ENCODE measurements at regions not wholly inside any gene's neighbourhood (a gene's known extent, or its start where the extent isn't known, plus 50 kb on each side); places are given as distances from the start of the nearest gene placed in this dataset.

- H3K4me1 ChIP-seq, result peaks cover 9% of the 10 kb centered on the region; the same call in 1 of the 2 replicates
- no peaks in the 10 kb centered on the region for H3K27me3 Mint-ChIP-seq (ENCODE audit: insufficient read depth, unreplicated experiment)
- TF ChIP-seq CTCF (IDR thresholded peaks at IDR 0.05; ENCODE audit: insufficient read depth in 1 of 2, low read depth in 1 of 2, low read length in 1 of 2, severe bottlenecking in 1 of 2, unreplicated experiment in 1 of 2), result no peak
- H3K9me3 ChIP-seq, result no peaks in the 10 kb centered on the region
- ChIA-PET POLR2A (no interaction called here), CTCF (no interaction called here)
- H3K36me3 Mint-ChIP-seq (ENCODE audit: insufficient read depth, unreplicated experiment), result no peaks in the 10 kb centered on the region
- H3K36me3 ChIP-seq (ENCODE audit: control insufficient read depth, insufficient read depth, low read length), result no peaks in the 10 kb centered on the region
- no peak overlapping the region for H3K4me3 Mint-ChIP-seq (ENCODE audit: unreplicated experiment)
- no peak overlapping the region for H3K4me3 ChIP-seq (ENCODE audit: low read depth, low read length)
- no peak for DNase-seq
- H3K4me1 Mint-ChIP-seq (ENCODE audit: low read depth, unreplicated experiment), result peaks cover 7% of the 10 kb centered on the region
- intact Hi-C loops (cut with micrococcal nuclease; ENCODE audit: unreplicated experiment), result no loop called here
- no TSS peak for BruUV-seq (replicated peaks)
- H3K27ac Mint-ChIP-seq (ENCODE audit: unreplicated experiment), result no peak overlapping the region
- no peaks in the 10 kb centered on the region for H3K9me3 Mint-ChIP-seq (ENCODE audit: unreplicated experiment)
- H3K27me3 ChIP-seq (replicated peaks; ENCODE audit: control insufficient read depth, insufficient read depth, low read length), result no peaks in the 10 kb centered on the region
Observed at GRCh38 chr10:29809383-29809782, 174.6 kb upstream of the SVIL start.

GRCh38 chr10:29807163-29807806 lies 172.5 kb upstream of the SVIL start:
- CTCF ChIA-PET, result no interaction called here
- no peaks in the 10 kb centered on the region for H3K36me3 Mint-ChIP-seq (ENCODE audit: insufficient read depth, unreplicated experiment)
- no peak for TF ChIP-seq CTCF (IDR thresholded peaks at IDR 0.05; ENCODE audit: insufficient read depth in 1 of 2, low read depth in 1 of 2, low read length in 1 of 2, severe bottlenecking in 1 of 2, unreplicated experiment in 1 of 2)
- H3K27me3 Mint-ChIP-seq (ENCODE audit: insufficient read depth, unreplicated experiment), result no peaks in the 10 kb centered on the region
- POLR2A ChIA-PET, result no interaction called here
- no peaks in the 10 kb centered on the region for H3K9me3 ChIP-seq
- H3K27ac Mint-ChIP-seq (ENCODE audit: unreplicated experiment), result no peak overlapping the region
- H3K9me3 Mint-ChIP-seq (ENCODE audit: unreplicated experiment), result no peaks in the 10 kb centered on the region
- peaks cover 14% of the 10 kb centered on the region for H3K4me1 Mint-ChIP-seq (ENCODE audit: low read depth, unreplicated experiment)
- DNase-seq, result no peak
- no peak overlapping the region for H3K4me3 ChIP-seq (ENCODE audit: low read depth, low read length)
- BruUV-seq (replicated peaks), result no TSS peak
- H3K4me3 Mint-ChIP-seq (ENCODE audit: unreplicated experiment), result no peak overlapping the region
- peaks cover 20% of the 10 kb centered on the region; the same call in 1 of the 2 replicates for H3K4me1 ChIP-seq
- H3K27me3 ChIP-seq (replicated peaks; ENCODE audit: control insufficient read depth, insufficient read depth, low read length), result no peaks in the 10 kb centered on the region
- no peaks in the 10 kb centered on the region for H3K36me3 ChIP-seq (ENCODE audit: control insufficient read depth, insufficient read depth, low read length)
- intact Hi-C loops (cut with micrococcal nuclease; ENCODE audit: unreplicated experiment), result no loop called here

- Histone ChIP-seq H3K9me3 (no peaks in the 10 kb centered on the region), H3K27me3 (replicated peaks; ENCODE audit: control insufficient read depth, insufficient read depth, low read length) (no peaks in the 10 kb centered on the region), H3K4me3 (ENCODE audit: low read depth, low read length) (no peak overlapping the region), H3K4me1 (0 out of 2 replicates have a peak, but pooled peaks cover 12% of the 10 kb centered on the region), H3K36me3 (ENCODE audit: control insufficient read depth, insufficient read depth, low read length) (no peaks in the 10 kb centered on the region)
- intact Hi-C loops (cut with micrococcal nuclease; ENCODE audit: unreplicated experiment), result no loop called here
- Mint-ChIP-seq H3K27me3 (ENCODE audit: insufficient read depth, unreplicated experiment) (no peaks in the 10 kb centered on the region), H3K4me3 (ENCODE audit: unreplicated experiment) (no peak overlapping the region), H3K27ac (ENCODE audit: unreplicated experiment) (no peak overlapping the region), H3K9me3 (ENCODE audit: unreplicated experiment) (no peaks in the 10 kb centered on the region), H3K4me1 (ENCODE audit: low read depth, unreplicated experiment) (peaks cover 14% of the 10 kb centered on the region), H3K36me3 (ENCODE audit: insufficient read depth, unreplicated experiment) (no peaks in the 10 kb centered on the region)
- BruUV-seq (replicated peaks), result no TSS peak
- ChIA-PET CTCF (no interaction called here), POLR2A (no interaction called here)
- DNase-seq, result no peak
- TF ChIP-seq CTCF (IDR thresholded peaks at IDR 0.05; ENCODE audit: insufficient read depth in 1 of 2, low read depth in 1 of 2, low read length in 1 of 2, severe bottlenecking in 1 of 2, unreplicated experiment in 1 of 2), result no peak
Observed at GRCh38 chr10:29806350-29806788, 171.6 kb upstream of the SVIL start.

Measured in Caco-2 (cell line).